Right ventricle myocardium inferior (tissue), 1 donor: ENCODE measurements at regions not wholly inside any gene's neighbourhood (a gene's known extent, or its start where the extent isn't known, plus 50 kb on each side); places are given as distances from the start of the nearest gene placed in this dataset.
"Not testable (repeated sequence)": the region's sequence is repeated elsewhere in the genome, so short reads cannot be mapped to it uniquely, and the experiment has no call there.

Experiments used
- ATAC-seq: fragments of 200-7000 bp; cut with Tn5 transposase; one replicate; pipeline ENCODE4 v1.9.1; 2020; ENCODE audit warnings: mild to moderate bottlenecking, moderate library complexity
- DNase-seq: peaks from one replicate; pipeline ENCODE4 v3.0.0; 2021; ENCODE audit errors: missing footprints
- intact Hi-C: fragments of 100-400 bp; cut with DNase I; formaldehyde crosslinking; loops from one replicate; pipeline ENCODE4 v1.11.0; 2022
- donor health status: DM: no; HTN: yes; CAD: no; lungs with severe emphysema.

DNA sequence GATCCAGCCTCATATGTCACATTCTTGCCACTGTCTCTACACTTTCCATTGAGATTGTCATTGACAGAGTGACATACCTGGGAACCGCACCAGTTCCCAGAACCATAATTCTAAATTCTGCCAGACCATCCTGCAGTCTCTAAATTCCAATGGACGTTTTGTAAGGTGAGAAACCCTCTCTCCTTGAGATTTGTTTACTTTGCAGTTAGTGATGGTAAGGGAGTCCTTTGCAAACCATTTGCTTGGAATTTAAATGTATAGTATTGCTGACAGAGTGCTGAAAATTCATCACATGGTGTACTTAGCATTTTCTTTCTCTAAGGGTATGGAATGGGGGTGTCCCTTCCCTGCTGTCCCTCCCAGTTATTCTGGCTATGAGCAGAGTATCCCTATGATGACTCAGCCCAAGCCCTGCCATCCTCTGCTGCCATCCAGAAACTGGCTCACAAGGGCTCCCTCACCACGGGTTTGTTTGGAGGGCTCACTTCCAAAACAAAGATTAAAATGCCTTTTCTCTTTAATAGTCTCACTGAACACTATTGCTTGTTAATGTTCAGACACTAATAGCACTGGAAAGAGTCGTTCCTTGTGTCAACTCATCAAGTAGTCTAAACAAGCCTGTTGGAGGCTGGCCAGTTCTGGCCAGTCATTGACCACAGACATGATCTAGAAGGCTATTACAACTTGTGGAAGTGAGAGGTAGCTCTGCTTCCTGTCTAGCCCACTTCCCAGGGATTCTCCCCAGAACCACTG, 129.0 kb upstream of the HMGA2 start:
- no peak for DNase-seq
- intact Hi-C loops, result no loop called here
- ATAC-seq, result no peak

DNA sequence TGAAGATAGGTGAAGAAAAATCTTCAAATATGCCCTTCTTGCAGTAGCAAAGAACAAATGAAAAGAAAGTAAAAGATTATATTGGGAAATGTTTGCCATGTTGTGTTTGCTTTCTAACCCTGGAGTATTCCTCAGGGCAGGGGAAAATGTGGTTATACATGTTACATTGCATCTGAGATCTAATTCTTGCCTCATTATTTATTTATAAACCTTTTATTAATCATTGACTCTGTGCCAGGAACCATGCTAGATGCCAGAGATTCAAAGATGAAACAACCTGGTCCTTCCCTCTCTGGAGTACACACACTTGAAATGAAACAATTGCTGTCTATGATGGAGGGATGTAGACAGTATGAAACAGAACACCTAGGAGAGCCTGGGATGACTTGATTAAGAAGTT, 128.1 kb upstream of the HMGA2 start:
- ATAC-seq, result no peak
- intact Hi-C loops, result no loop called here
- DNase-seq, result no peak

DNA sequence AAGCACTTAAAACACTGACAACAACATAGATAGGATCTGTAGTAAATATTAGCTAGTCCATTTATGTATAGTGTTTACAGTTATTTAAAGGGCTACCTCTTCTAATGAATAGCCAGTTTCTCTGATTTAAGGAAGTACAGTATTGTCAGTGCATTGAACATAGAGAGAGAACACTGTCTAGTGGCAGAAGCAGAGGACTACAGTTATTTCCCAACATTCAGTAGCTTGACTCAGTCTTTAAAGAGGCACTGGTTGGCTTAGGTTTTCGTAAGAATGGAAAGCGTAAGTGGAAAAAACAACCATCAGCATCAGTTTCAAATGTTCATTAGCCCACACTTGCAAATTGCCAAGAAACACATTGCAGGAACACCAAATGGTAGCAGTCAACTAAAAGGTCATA, 125.0 kb upstream of the HMGA2 start:
- intact Hi-C loops, result no loop called here
- DNase-seq (no peak), ATAC-seq (no peak)

DNA sequence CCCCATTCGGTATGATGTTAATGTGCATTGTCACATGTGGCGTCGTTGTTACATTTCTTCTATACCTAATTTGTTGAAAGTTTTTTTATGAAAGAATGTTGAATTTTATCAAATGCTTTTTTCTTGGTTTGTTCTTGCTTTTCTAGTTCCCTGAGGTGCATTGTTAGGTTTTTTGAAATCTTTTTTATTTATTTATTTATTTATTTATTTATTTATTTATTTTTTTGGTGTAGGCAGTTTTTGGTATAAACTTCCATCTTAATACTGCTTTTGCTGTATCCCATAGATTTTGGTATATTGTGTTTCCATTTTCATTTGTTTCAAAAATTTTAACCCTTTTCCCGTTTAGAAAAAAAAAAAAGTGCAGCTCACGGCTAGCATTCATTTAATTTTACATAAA, 121.1 kb upstream of the HMGA2 start:
- no peak for ATAC-seq
- intact Hi-C loops, result no loop called here
- DNase-seq, result no peak

DNA sequence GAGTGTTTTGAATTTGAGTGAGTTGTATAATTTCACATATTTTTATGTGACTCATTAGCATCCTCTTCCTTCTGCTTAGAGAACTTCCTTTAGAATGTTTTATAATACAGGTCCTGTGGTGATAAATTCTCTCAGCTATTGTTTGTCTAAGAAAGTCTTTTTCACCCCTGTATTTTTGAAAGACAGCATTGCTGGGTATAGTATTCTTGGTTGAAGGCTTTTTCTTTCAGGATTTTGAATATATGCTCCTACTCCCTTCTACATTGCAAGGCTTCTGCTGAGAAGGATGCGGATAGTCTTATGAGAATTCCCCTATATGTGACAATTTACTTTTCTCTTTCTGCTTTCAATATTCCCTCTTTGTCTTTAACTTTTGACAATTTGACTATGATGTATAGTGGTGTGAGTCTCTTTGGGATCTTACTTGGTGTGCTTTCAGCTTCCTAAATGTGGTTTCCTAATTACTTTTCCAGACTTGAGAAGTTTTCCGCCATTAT, 118.9 kb upstream of the HMGA2 start:
- no peak for ATAC-seq
- intact Hi-C loops, result no loop called here
- DNase-seq, result no peak

DNA sequence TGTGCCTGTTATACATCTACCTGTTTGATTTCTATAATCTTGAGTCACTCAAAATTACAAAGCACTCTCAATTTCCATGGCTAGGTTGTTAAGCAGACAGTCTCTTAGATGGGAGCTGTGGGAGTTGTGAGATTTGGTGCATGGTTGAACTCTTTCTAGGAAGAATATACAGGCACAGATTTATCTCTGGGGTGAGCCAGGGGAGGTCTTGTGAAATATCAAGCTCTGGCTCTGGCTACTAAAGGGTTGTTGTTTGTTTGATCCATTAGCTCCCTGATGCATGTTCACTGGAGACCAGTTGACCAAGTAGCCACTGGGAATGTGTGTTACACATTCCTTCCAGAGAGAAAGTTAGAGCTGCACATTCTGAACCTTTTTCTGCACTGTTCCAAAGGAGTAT, 117.2 kb upstream of the HMGA2 start:
- DNase-seq (no peak), ATAC-seq (no peak)
- intact Hi-C loops, result no loop called here

DNA sequence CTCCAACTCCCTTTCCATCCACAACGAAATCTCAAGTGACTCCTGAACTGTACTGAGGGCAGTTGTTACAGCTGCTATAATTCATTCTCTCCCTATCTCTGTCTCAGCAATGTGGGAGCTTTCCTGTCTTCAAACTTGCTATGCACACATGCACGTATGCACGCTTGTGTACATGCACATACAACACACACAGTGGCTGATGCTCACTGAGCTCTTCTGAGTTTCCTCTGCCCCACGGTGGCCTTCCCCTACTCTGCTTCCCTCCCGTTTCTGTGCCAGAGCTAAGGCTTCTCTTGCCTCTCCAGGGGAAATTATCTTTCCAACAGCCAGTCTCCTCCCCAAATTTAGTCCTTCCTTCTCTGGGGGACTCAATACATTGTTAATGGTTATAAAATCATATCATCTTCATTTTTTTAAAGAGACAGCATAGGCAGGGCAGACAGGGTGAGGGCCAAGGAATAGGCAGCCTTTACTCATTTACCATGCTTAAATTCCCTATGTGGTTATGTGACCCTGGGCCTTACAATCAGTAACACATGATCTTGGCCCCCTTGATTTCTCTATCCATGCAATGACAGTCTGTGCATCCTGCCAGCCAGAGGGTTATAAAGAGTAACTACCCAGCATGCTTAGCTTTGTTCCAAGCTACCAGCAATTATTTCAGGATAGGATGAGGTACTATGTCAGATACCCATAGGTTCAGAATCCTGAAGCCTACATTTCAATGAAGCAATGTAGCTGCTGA, 111.9 kb upstream of the HMGA2 start:
- DNase-seq (no peak), ATAC-seq (no peak)
- intact Hi-C loops, result no loop called here

DNA sequence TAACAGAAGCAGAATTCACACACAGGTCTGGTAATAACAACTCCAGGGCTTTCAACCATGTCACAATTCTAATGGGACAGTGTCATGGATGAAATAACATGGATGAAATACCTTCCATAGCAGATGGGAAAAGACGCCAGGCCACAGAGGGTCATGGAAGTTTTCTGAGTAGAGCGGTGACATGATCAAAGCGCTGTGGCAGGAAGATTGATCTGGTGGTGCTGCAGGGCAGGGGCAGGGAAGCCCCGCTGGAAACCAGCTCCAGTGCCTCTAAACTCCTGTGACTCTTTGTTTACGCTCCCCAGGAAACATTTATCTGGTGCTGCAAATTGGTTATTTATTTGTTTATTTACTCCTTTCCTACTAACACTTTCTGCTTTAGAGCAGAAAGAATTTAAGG, 108.3 kb upstream of the HMGA2 start:
- intact Hi-C loops, result no loop called here
- ATAC-seq, result no peak
- DNase-seq, result no peak

DNA sequence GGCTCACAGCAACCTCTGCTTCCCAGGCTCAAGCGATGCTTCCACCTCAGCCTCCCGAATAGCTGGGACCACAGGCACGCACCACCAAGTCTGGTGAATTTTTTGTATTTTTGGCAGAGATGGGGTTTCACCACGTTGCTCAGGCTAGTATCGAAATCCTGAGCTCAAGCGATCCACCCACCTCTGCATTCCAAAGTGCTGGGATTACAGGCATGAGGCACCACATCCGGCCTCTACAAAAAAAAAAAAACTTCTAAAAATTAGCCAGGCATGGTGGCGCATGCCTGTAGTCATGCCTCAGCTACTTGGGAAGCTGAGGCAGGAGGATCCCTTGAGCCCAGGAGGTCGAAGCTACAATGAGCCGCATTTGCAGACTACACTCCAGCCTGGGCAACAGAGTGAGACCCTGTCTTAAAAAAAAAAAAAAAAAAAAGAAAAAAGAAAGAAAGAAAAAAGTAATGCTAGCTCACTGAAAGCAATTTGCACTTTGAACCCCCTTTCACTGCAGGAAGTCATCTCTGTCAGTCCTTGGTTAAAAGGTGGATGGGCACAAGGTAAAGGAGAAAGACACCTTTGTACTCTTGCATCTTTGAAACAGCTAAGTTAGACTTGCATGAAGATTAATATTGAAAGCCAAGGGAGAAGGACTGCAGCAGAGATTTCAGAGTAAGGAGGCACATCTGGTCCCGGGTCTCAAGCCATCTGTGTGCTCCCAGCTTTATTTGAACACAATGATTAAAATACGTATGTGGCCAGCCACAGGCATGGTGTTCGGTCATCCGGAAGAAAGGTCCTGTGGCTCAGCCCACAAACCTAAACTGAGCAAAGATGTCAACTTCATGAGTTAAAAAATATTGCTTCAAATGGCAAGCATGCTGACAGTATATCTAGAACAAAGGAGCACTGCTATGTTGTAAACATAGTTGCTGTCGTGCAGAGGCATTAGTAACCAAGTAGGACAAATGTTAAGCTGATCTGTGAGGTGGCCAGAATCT, 103.8 kb upstream of the HMGA2 start:
- ATAC-seq (no peak), DNase-seq (no peak)
- intact Hi-C loops, result no loop called here

DNA sequence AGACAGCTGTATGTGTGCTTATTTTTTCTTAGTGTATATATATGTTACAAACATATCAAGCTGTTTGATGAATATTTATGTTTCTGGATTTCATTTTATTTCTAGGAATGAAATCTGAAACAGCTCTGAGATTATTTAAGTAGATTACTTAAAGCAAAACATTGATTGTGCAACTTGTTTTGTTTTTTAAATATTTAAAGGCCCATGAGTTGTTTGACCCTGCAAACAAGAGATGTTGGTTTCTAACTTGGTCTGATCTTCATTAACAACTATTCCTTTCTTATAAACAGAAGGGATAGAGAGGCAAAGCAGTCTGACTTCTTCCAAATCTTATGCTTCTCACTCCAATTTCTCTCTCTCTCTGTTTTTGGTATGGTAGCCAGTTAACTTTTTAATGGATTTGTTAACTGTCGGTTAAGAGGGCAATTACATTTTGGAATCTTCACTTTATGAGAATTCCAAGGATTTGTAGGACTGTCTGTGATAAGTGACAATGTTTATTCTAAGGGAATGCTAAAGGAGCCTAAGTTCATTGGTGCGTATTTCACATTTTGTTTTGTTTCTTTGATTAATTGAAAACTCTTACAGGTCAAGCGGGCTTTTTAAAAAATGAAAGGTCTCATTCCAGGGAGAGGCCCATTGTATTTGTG, 102.6 kb upstream of the HMGA2 start:
- ATAC-seq (no peak), DNase-seq (no peak)
- intact Hi-C loops, result no loop called here

DNA sequence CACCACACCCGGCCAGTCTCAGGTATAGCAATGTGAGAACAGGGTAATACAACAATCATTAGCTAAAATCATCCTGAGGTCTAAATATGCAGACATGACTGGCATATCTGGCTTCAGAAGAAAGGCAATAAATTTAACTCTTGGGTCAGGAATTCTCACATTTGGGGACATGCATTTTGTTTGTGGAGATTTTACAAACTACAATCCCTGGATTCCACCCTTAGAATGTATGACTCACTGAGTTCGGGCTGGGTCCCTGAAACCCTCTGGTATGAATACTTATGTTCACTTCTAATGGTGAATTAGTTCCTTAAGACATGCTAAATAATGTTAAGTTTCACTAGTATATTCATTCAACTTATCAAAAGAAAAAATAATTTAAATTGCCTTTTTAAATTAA, 98.9 kb upstream of the HMGA2 start:
- no peak for DNase-seq
- intact Hi-C loops, result no loop called here
- no peak for ATAC-seq

DNA sequence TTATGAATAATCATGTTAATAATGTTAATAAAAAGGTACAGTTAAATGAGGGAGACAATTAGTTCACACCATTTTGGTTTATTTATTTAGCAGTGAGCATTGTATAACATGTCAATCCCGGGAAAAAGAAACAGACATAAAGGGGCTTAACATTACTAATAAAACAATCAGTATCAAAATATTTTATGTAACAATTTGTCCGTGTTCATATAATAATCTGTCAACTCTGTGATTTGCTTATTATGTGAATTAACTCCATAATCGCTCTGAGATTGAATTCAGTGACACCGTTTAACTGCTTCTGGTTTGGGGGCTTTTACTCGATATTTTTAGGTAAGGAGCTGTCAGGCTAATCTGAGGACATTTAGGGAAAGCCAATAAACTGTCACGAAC, 95.8 kb upstream of the HMGA2 start:
- ATAC-seq (no peak), DNase-seq (no peak)
- intact Hi-C loops, result no loop called here

DNA sequence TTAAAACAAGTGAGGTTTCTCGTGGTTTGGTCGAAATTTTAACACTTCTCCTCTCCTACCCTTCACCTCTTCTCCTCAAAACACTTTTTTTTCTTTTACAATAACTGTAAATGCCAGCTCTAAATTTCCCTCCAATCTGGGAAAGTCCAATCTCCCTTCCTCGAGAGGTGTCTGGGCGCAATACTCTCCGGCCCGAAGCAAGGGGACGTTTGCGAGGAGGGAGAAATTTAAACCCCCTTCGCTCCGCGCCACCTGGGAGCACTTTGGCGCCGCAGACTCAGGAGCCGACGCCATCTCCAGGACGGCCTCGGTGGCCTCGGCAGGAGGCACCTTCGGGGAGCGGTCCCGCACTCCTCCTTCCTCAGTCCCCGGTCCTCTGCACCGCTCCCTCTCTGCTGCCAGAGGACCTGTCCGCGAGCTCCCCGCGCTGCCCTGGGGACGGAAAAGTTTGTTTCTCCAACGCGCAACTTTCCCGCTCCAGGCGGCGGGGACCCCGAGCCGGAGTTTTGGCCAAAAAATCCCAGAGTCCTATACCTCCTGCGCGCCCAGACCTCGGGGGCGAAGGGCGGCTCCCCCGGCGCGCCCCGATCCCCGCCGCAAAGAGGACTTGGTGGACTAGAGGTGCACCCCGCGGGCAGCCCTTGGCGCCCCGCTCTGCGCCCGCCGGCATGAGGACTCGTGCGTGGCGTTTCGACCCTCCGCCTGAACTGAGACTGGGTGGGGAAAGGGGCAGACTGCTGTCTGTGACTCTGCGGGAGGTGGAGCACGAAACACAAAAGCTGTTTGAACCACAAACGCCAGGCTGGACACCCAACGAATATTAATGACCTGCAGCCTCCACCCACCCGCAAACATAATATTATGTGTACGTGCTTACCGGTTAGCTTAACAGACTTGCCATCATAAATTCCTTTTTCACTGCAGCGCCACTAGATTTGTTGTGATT, 95.2 kb upstream of the HMGA2 start:
- DNase-seq (no peak), ATAC-seq (no peak)
- intact Hi-C loops, result no loop called here

DNA sequence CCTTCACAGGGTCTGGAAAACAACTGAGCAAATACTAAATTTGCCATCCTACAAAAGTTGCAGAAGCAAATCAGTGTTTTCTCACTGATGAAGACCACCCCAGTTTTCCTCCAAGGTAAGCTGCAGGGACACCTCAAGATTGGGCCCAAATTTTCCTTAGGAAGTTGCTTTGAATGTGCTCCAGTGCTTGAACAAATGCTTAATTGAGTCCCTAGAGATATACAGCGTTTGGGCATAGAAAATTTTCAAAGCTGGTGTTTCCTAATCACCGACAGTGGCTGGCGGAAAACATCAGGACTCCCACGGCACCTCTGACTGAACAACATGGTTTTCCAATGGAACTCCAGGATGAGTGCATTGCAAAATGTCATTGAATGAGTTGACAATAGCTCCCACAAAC, 92.5 kb upstream of the HMGA2 start:
- ATAC-seq, result no peak
- intact Hi-C loops, result no loop called here
- no peak for DNase-seq

DNA sequence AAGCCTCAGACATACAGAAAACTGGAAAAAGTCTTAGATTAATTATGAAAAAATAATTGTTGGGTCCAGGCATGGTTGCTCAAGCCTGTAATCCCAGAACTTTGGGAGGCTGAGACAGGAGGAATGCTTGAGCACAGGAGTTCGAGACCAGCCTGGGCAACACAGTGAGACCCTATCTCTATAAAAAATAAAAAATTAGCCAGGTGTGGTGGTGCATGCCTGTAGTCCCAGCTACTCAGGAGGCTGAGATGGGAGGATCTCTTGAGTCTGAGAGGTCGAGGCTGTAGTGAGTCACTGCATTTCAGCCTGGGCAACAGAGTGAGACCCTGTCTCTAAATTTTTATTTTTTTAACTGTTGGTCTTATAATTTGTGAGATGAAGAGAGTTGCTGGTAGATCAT, 90.6 kb upstream of the HMGA2 start:
- ATAC-seq, DNase-seq, intact Hi-C loops: not testable (repeated sequence)

DNA sequence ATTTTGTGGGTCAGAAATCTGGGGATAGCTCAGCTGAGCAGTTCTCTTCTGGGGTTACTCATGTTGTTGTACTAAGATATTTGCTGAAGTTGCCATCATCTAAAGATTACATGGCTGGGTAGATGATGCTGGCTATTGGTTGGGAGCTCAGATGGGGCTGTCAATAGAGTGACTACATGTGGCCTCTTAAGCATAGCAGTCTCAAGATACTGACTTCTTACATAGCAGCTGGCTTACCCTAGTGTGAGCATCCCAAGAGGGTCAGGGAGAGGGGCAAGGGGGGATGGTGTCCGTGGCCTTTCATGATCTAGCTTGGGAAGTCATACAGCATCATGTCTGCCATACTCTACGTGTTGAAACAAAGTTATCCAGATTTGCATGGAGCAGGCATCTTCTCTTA, 90.1 kb upstream of the HMGA2 start:
- intact Hi-C loops, result no loop called here
- DNase-seq, result no peak
- ATAC-seq, result no peak

DNA sequence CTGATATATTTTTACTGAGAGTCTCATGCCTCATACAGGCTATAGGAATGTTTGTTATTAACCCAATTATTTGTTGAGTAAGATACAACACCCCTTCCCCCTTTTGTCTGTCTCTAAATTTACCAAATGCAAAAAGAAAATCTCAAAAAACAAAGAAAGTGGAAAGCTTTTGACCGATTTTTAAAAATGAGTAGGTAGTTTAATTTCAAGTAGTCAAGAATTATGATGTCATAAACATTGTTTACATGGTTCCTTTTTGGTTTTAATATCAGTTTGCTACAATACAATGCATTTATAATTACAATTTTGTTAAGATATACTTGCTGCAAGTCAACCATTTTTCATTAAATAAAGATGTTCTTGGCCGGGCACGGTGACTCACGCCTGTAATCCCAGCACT, 84.7 kb upstream of the HMGA2 start:
- DNase-seq (no peak), ATAC-seq (no peak)
- intact Hi-C loops, result no loop called here

DNA sequence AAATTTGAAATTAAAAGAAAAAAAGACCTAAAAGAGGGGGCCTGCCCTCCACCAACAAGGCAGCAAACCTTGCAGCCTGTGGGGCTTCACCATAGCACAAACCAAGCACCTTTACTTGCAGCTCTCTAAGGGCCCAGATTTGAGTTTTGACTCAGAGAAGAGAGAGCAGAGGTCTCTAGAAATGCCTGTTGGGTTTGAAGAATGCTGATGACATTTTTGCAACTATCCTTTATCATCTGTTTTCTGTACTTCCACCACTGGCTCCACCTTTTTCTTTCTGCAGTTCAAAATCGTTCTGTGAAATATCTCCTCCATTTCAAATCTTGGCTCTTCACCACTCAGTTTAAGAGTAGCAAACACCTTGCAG, 83.8 kb upstream of the HMGA2 start:
- ATAC-seq, result no peak
- intact Hi-C loops, result no loop called here
- DNase-seq, result no peak
